RPMI8226 (cell line): ENCODE measurements at regions not wholly inside any gene's neighbourhood (a gene's known extent, or its start where the extent isn't known, plus 50 kb on each side); places are given as distances from the start of the nearest gene placed in this dataset.

Experiments
- DNase-seq: peaks from one replicate; pipeline ENCODE4 v3.0.0-alpha.2; 2015

DNA sequence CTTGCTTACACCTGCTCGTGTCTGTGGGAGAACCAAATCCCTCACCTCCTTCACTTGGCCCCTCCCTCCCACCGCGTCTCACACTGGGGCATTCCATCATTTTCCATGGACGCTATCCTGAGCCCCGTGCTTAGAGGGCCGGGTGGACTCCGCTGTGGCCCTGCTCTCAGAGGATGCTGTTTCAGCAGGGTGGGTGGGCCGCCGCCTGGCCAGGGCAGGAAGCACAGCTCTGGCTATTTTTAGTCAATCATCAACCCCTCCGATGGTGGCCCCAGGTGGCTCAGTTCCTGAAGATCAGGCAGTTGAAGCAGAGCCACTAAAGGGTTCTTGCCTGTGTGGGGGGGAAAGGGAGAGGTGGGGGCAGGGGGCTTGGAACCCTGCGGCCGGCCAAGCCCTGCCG, 230.3 kb downstream of the ENGASE start:
- peak; percentile 39 for DNase-seq

DNA sequence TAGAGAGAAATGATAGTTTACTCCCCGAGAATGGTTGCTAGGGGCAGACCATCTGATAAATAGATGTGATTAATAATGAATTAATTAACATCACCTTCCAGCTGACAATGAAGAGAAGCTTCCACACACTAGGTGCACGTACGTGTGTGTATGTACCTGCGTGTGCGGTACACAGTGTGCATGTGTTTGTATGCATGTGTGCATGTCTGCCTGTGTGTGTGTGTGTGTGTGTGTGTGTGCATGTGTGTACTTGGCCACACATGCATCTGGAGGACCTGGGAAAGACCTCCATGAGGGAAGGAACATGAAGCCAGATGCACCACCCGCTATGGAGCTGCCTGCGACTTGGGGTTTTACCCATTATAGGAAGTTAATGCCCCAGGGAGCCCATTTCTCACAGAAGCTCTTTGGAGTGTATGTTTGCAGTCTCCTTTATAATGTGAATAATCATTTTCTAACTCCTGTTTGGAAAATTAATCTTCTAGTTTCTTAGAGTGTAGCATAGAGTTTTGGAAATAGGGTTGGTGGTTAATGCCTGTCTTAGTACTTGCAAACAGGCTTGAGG, 229.1 kb downstream of the ENGASE start:
- no peak for DNase-seq

DNA sequence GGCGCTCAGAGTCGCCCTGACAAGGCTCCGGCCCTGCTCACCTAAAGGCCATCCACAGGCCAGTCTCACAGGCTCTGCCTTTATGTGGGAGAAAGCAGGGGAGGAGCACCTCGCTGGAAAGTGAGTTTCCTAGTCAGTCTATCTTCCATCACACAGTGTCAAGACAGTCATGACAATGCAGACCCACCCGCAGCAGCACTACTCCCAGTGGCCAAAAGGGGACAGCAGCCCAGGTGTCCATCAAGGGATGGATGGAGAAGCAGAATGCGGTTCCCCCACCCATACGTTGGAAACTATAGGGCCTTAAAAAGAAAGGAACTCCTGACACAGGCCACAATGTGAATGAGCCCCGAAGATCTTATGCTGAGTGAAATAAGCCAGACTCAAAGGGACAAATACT, 226.8 kb downstream of the ENGASE start:
- no peak for DNase-seq

DNA sequence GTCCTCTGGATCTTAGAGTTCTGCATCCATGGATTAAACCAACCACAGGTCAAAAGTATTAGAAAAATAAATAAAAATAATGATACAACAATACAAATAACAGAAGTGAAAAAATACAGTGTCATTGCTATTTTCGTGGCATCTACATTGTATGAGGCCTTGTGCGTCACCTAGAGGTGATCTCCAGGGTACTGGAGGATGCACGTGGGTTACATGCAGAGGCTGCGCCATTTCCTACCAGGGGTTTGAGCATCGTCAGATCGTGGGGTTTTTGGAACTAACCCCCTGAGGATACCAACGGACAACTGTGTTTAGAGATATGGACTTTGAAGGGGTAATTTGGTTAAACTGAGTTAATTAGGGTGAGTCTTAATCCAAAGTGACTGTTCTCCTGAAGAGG, 224.7 kb downstream of the ENGASE start:
- peak; percentile 53 for DNase-seq

DNA sequence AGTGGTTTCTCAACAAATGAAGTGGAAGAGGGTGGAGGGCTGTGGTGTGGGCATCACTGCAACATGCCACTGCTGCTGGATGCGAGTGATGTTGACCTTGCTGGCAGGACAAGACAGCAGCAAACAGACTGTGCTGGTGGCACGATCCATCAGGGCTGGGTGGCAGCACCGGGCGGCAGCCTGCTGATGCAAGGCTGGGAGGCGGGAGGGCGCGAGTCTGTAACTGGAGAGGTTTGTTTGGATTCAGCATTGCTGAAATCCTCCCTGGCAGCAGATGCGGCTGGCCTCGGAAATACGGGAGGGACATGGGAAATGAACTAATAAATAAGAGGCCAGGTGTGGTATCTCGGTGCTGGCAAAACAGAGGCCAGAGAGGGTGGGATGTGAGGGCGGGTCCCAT, 224.2 kb downstream of the ENGASE start:
- no peak for DNase-seq

DNA sequence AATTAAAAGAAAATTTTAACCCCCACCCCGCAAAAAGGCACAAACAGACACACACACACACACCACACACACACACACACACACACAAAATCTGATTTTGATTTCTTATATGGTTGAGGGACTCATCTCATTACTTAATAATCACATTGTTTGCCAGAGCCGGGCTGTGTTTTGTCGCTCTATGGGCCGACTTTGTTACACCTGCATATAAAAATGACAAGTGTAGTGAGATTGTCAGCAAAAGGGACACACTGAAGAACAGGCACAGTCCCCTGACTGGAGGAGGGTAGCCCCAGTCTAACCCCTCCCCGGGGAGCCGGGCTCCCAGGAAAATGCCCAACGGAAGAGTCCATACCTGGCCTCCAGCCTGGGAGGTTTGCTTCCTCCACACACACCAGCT, 221.6 kb downstream of the ENGASE start:
- no peak for DNase-seq

DNA sequence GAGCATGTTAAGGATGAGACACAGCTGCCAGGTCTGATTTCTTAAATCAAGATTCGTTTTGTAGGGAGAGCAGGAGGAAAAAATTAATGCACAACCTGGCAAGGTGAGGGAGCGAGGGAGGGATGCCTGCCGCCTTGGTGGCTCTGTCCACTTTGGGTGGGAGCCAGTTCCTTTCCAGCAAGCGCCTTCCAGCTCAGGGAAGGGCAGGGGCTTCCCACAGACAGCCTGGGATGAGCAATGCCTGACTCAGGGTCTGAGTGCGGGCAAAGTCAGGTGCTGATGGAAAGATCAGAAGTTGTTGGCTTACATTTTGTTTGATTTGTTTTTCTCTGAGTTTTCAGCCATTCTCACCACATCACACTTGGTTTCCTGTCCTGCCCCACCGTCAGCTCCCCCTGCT, 220.7 kb downstream of the ENGASE start:
- no peak for DNase-seq

DNA sequence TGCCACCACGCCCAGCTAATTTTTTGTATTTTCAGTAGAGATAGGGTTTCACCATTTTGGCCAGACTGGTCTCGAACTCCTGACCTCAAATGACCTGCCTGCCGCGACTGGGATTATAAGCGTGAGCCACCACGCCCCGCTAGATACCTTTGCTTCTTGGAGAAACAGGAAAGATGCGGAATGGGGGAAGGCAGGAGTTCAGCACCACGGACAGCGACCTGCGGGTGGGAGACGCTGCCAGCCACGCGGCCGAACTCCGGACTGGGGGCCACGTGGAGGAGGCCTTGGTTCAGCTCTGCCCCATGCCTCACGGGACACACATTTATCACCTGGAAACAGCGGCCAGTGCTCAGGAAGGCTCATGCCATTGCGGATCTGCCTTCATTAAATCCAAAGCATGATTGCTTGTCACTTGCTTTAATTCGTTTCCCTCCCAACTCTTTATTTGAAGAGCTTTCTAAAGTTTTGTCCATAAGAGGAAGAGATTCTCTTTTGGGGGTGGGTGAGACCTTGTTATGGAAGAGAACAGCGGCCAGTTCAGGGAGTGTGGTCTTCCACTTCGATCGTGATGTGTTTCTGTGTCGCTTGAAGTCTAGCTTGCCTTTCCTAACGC, 219.9 kb downstream of the ENGASE start:
- DNase-seq, result peak; percentile 76

DNA sequence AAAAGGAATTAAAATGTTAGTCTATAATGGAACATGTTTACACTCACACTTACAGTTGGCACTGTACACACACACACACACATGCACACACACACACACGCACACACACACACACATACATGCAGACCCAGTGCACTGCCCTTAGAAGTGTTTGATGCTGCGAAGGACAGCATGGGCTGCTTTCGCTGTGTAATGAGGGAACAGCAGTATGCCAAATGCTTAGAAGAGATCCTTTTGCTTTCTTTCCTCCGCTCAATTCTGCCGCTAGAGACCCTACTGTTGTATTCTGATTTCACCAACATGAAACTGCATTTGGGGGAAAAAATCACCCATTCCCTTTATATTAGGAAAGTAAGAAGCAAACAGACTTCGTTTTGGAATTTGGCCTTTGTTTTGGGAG, 217.9 kb downstream of the ENGASE start:
- no peak for DNase-seq

DNA sequence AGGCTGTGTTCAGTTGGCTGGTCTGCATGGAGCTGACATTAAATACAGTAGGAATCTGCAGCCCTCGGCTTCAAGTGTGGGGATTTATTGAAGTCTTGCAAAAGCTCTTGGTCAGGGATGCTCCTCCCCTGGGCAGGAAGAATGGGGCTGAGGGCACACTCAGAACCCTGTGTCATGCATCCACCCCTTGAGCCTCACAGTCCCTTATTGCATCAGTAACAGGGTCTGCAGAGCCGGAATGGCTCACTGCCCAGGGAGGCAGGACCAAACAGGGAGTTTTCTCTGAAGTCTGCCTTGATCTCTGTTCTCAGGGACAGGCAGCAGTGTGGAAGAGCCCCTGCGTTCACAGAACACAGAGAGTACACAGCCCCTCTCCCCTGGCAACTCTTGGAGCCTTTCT, 216.8 kb downstream of the ENGASE start:
- no peak for DNase-seq

DNA sequence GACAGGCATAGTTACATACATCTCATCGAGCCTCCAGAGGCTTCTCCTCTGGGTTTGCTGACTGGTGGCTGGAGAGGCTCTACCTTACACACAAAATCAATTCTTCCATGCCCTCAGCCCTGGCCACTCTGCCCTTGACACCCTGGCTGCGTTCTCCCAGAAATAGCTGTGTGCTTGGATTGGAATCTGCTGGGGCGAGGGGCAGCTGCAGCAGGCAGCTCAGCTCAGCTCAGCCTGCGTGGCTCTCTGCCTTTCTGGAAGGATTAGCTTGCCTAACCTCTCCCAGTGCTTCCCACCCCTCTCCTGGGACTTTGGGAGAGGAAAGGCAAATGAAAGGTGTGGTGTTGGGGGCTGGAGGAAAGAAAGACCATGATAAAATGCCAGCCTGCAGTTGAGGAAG, 216.1 kb downstream of the ENGASE start:
- no peak for DNase-seq

DNA sequence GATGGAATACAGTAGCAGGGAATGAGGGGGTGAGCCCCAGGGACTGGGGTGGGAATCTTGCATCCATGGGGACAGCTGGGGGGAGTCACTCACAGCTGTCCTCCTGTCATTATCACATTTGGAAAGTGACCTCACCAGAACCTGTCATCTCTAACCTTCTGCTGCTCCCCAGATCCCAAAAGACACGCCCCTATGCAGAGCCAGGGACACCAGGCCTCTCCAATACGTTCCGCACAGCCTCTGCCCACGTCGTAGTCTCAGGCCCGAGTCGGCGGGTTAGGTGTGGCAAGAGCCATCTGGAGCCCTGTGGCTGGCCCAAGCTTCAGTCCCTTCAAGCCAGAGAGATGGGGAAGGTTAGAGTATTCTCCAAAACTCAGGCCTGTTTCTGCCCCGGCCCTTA, 214.3 kb downstream of the ENGASE start:
- no peak for DNase-seq

DNA sequence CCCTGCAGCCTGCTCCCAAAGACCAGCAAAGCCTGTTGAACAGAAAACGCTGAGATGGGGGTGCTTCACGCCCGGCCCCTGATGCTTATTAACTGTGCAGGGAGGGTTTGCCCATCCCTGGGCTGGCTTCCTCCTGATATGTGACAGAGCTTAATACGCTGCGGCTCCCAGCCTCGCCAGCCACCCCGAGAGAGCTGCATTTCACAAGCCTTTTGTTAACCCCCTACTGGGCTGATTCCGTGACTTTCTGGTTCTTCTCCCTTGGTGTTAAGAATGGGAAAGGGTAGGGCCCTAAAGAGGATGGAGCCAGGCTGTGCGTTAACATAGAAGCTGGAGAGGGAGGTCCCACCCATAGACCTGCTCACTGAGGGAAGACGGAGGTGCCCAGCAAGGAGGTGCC, 211.8 kb downstream of the ENGASE start:
- no peak for DNase-seq

DNA sequence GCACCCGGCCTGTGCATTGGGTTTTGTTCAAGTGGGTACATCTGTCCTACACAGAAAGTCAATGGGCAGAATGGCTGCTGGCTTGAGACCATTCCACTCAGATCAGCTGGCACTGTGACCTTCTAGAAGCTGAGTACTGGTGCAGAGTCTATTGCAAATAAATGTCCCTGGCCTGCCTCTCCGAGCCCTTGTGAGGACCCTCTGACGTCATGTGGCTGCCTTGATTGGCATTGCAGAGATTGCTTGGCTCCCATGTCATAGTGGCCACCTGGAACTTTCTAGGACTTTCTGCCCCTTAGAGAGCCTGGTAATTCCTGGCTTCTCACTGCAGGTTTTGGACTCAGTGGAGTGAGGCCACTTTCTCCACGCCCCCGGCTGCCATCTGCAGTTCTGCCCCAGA, 211.3 kb downstream of the ENGASE start:
- no peak for DNase-seq

DNA sequence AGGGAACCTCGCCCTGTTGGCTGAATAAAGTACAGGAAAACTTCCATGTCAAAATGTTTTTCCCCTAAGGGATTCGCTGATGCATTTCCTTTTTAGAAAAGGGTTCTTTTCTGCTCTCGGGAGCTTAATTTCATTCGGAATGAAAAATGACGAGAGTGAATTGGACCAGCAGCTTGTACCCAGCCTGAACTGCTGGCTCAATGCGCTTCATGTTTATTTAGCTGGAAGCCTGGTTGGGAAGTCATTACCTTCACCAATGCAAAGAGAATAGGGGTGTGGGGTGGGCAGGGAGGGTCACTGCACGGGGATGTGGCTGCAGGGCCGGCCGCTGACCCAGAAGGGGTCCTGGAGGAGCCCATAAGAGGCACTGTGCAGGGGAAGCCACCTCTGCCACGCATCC, 207.7 kb downstream of the ENGASE start:
- DNase-seq, result no peak

DNA sequence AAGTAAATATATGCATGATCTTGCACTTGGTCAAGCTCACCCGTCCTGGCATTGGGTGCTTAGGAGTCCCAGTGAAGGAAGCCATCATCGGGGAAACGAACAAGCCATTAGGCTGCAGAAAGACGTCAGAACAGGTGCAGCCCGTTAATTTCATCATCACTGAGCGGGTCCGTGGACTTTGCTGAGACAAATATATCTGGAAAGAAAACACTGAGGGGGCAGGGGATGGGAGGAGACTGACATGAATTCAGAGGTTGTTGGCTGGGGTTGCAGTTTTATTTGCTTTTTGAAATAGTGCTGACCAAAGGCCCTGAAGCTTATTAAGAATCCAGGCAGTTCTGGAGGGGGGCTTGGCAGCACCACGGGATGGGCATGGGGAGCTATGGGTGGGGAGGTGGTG, 207.2 kb downstream of the ENGASE start:
- no peak for DNase-seq

DNA sequence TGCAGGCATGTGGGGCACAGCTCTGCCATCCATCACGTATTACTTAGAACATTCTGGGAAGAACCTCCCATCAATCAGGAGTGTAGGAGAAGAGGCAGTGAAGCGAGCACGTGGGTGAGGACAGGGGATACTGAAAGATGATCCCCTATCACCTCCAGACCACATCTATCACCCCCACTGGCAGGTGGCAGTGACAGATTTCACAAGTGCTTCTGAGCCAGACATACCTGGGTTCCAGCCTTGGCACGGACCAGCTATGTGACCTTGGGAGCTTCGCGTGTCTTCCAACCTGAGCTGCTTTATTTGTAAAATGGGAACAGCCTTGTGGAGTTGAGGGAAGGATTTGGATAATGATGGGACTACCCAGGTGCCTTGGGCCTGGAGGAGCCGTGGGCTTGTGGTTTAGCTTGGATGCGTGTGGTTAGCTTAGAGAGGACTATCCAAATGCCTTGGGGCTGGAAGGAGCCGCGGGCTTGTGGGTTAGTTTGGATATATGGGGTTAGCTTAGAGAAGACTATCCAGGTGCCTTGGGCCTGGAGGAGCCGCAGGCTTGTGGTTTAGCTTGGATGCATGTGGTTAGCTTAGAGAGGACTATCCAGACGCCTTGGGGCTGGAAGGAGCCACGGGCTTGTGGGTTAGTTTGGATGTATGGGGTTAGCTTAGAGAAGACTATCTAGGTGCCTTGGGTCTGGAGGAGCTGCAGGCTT, 206.4 kb downstream of the ENGASE start:
- no peak for DNase-seq

DNA sequence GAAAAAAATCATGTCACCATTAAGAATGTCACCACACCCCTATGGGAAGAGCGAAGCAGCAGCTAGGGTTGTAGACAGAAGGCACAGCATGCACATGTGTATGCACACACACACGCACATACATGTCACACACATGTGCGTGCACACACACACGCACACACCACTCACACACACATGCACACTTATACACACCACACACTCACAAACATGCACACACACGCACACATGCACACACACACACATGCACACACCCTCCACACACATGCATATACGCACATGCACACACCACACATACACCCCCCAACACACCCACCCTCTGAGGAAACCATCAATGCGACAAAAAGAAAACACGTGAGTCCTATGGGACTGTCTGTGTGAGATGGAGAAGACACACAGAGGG, 205.4 kb downstream of the ENGASE start:
- DNase-seq, result no peak

DNA sequence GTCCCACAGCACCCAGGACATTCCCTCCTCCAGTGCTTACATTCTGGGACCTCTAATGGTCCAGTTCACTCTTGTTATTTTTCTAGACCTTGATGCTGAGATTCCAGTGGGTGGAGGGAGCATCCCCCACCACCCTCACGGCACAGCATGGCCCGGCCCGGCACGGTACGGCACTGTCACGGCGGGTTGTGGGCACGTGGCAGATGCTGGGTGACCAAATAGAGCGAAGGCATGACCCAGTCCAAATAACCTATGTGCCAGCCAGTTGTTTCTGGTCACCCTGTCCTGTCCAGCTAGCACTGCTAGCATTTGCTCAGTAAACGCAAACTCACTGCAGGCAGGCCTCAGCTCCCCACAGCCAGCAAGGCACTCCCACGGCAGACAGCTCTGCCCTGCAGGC, 204.7 kb downstream of the ENGASE start:
- no peak for DNase-seq

DNA sequence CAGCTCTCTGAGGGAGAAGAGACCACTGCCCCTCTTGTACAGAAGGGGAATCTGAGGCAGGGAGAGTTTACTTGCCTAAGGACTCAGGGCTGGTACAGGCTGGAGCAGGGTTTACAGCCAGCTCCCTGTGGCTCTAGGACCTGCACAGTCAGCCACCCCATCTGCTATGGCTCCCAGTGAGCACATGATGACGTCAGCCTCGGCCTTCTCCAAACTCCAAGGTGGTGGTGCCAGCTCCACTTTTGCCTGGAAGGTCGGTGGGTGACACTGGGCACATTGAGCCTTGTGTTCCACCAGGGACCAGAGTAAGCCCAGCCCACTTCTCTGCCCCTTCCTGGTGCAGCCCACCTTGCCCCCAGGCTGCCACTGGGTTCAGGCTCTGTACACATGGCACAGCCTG, 202.2 kb downstream of the ENGASE start:
- DNase-seq, result no peak

DNA sequence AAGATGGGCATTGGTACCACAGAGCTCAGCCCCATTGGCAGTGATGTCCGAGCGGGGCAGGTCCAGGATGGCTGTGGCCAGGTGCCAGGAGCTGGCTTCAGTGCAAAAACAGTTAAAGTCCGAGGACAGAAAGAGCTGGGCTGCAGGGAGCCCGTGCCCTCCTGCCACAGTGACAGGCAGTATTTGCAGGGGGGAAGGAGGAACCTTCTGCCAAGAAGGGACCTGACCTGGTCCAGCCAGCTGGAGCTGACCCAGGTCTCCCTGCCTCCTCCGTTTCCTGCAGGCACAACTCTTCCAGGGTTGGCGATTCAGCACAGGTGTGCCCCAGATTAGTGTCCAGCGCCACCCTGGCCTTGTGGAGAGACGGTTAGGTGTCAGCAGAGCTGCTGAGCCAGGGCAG, 199.0 kb downstream of the ENGASE start:
- no peak for DNase-seq

DNA sequence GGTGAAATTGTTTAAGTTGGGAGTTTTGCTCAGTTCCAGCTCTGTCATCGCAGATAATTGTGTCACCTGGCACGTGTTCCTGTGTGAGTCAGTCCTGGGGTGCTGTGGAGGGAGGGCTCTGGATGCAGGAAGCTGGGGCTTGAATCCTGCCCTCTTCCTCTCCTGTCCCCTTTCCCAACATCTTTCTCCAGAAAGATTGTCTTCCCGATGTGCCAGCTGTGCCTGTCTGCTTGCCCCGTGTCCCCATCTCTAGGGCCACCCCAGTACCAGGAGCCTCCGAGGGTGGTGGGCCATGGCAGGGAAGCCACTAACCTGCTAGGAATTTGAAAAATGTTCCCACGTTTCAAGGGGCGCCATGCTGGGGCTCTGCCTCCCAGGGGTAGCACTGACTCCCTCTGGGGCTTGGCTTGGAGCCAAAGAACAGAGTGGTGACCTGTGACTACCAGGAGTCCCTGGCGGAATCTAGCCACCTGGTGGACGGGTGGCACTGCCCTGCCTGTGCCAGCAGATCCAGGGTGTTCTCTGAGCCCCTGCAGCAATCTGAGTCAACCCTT, 198.1 kb downstream of the ENGASE start:
- peak; percentile 75 for DNase-seq

DNA sequence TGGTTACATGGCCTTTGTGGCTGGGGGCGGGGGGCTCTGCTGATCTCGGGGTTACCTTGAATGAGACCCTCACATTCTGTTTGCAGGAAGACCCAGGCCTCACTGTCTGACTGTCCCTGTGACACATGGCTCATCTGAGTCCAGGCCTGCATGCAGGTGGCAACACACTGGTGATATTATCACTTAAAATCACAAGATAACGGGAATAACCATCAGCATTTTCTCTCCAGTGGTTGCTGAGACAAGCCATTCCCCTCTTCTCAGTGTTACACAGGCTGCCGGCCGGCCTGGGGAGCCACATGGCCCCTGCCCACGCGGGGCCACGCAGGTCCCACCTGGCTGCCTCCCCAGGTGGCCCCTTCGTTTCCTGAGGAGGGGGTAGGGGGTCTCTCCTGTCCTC, 197.6 kb downstream of the ENGASE start:
- no peak for DNase-seq

DNA sequence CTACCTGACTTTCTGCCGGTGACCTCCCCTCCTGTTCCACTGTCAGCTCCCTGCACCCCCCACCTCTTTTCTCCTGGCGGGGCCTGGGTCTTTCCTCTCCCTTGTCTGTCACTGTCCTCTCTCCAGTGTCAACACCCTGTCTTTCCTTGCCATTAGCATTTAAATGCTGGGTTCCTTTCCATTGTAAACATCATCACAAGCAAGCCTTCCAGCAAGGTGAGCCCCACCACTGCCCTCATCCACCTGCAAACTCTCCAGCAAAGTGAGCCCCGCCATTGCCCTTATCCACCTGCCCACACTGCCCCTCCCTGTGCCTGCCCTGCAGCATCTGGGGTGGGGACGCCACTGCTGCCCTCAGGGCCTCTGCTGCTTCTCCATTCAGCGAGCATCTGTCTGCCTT, 195.0 kb downstream of the ENGASE start:
- no peak for DNase-seq

DNA sequence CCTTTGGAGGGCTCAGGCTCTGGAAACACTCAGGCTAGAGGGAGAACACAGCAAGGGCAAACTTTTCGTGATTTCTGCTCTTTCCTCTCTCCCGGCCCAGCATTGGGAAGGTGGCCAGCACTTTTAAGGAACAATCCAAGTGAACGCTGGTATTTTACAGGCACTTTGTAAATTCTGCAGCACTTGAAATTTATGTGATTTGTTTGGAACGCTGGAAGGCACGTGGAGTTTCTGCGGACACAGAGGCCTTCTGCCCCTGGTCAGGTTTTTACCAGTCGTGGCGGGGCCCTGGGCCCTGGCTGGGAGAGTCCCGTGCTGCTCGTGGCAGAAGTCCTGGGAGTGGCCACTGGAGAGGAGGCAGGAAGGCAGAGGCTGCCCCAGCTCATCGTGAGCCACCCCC, 188.6 kb downstream of the ENGASE start:
- DNase-seq, result no peak
